ENCODE measurements at regions not wholly inside any gene's neighbourhood (a gene's known extent, or its start where the extent isn't known, plus 50 kb on each side); places are given as distances from the start of the nearest gene placed in this dataset.

- H3K36me3 ChIP-seq (replicated peaks; ENCODE audit: insufficient read depth, low read length), result no peaks in the 10 kb centered on the region
- H4K20me1 ChIP-seq (ENCODE audit: insufficient read depth, low read length), result no peaks in the 10 kb centered on the region
- no peaks in the 10 kb centered on the region for H3K9me3 ChIP-seq (replicated peaks; ENCODE audit: insufficient read depth, low read length)
- no peak overlapping the region for H3K27ac ChIP-seq (ENCODE audit: low read length)
- H3K9me2 ChIP-seq (replicated peaks; ENCODE audit: insufficient read depth, low read length), result no peaks in the 10 kb centered on the region
- H3K9ac ChIP-seq (ENCODE audit: low read length), result no peak overlapping the region
- no peaks in the 10 kb centered on the region for H3K4me1 ChIP-seq (ENCODE audit: low read length)
- TF ChIP-seq EZH2 (optimal IDR thresholded peaks at IDR 0.05; ENCODE audit: low read depth, low read length), result no peak
- no peak for TF ChIP-seq EZH2phosphoT487 (IDR thresholded peaks at IDR 0.05; ENCODE audit: low read length)
- TF ChIP-seq CTCF (IDR thresholded peaks at IDR 0.05; ENCODE audit: low read length), result no peak
- H3K79me2 ChIP-seq (ENCODE audit: low read length), result no peaks in the 10 kb centered on the region
- H3K27me3 ChIP-seq (replicated peaks; ENCODE audit: insufficient read depth, low read length), result no peaks in the 10 kb centered on the region
- no peaks in the 10 kb centered on the region for H3F3A ChIP-seq (ENCODE audit: insufficient read depth, low read length)
- H3K4me3 ChIP-seq (ENCODE audit: low read length), result no peak overlapping the region
- H3K4me2 ChIP-seq (ENCODE audit: low read depth, low read length), result no peak overlapping the region
- DNase-seq, result no peak
- H2AFZ ChIP-seq (ENCODE audit: low read length), result no peak overlapping the region
Measured at GRCh38 chr18:2411381-2411960, 159.8 kb downstream of the METTL4 start.

GRCh38 chr18:2412281-2412680 is 159.0 kb downstream of the METTL4 start:
- H3F3A ChIP-seq (ENCODE audit: insufficient read depth, low read length), result no peaks in the 10 kb centered on the region
- TF ChIP-seq EZH2phosphoT487 (IDR thresholded peaks at IDR 0.05; ENCODE audit: low read length) (no peak), EZH2 (optimal IDR thresholded peaks at IDR 0.05; ENCODE audit: low read depth, low read length) (no peak), CTCF (IDR thresholded peaks at IDR 0.05; ENCODE audit: low read length) (no peak)

GRCh38 chr18:2412996-2413751 is 158.1 kb downstream of the METTL4 start:
- Histone ChIP-seq H3K36me3 (replicated peaks; ENCODE audit: insufficient read depth, low read length) (no peaks in the 10 kb centered on the region), H3F3A (ENCODE audit: insufficient read depth, low read length) (no peaks in the 10 kb centered on the region), H3K4me1 (ENCODE audit: low read length) (no peaks in the 10 kb centered on the region), H3K79me2 (ENCODE audit: low read length) (no peaks in the 10 kb centered on the region), H4K20me1 (ENCODE audit: insufficient read depth, low read length) (no peaks in the 10 kb centered on the region), H3K27me3 (replicated peaks; ENCODE audit: insufficient read depth, low read length) (no peaks in the 10 kb centered on the region), H3K9me3 (replicated peaks; ENCODE audit: insufficient read depth, low read length) (no peaks in the 10 kb centered on the region), H3K4me3 (ENCODE audit: low read length) (no peak overlapping the region), H3K9ac (ENCODE audit: low read length) (no peak overlapping the region), H3K27ac (ENCODE audit: low read length) (no peak overlapping the region), H3K4me2 (ENCODE audit: low read depth, low read length) (no peak overlapping the region), H3K9me2 (replicated peaks; ENCODE audit: insufficient read depth, low read length) (no peaks in the 10 kb centered on the region), H2AFZ (ENCODE audit: low read length) (no peak overlapping the region)
- TF ChIP-seq CTCF (IDR thresholded peaks at IDR 0.05; ENCODE audit: low read length), result no peak
- TF ChIP-seq EZH2 (optimal IDR thresholded peaks at IDR 0.05; ENCODE audit: low read depth, low read length), result no peak
- DNase-seq, result no peak

More at GRCh38 chr18:2412281-2412680, 159.0 kb downstream of the METTL4 start:
- no peak overlapping the region for H3K27ac ChIP-seq (ENCODE audit: low read length)
- H3K4me1 ChIP-seq (ENCODE audit: low read length), result no peaks in the 10 kb centered on the region
- H3K4me3 ChIP-seq (ENCODE audit: low read length), result no peak overlapping the region
- H2AFZ ChIP-seq (ENCODE audit: low read length), result no peak overlapping the region
- H3K79me2 ChIP-seq (ENCODE audit: low read length), result no peaks in the 10 kb centered on the region
- no peaks in the 10 kb centered on the region for H3K27me3 ChIP-seq (replicated peaks; ENCODE audit: insufficient read depth, low read length)
- no peaks in the 10 kb centered on the region for H4K20me1 ChIP-seq (ENCODE audit: insufficient read depth, low read length)
- no peak overlapping the region for H3K4me2 ChIP-seq (ENCODE audit: low read depth, low read length)
- no peak for DNase-seq
- no peaks in the 10 kb centered on the region for H3K9me3 ChIP-seq (replicated peaks; ENCODE audit: insufficient read depth, low read length)
- no peak overlapping the region for H3K9ac ChIP-seq (ENCODE audit: low read length)
- no peaks in the 10 kb centered on the region for H3K9me2 ChIP-seq (replicated peaks; ENCODE audit: insufficient read depth, low read length)
- no peaks in the 10 kb centered on the region for H3K36me3 ChIP-seq (replicated peaks; ENCODE audit: insufficient read depth, low read length)
